Caco-2 (cell line): ENCODE measurements at regions not wholly inside any gene's neighbourhood (a gene's known extent, or its start where the extent isn't known, plus 50 kb on each side); places are given as distances from the start of the nearest gene placed in this dataset.
"Not testable (repeated sequence)": the region's sequence is repeated elsewhere in the genome, so short reads cannot be mapped to it uniquely, and the experiment has no call there.

Experiments used
- BruUV-seq: library from RNA; stranded (reverse); fragments of 400-500 nt; replicated peaks from 2 replicates; lab custom pipeline; 2021; lab: Mats Ljungman, UMichigan
- CTCF ChIA-PET: fragments of 300-600 bp; sonication (Branson Sonifier 250); formaldehyde crosslinking; loops from one replicate; lab custom pipeline; 2022; ENCODE audit warnings: antibody characterized with exemption; lab: Charles Lee
- POLR2A ChIA-PET: fragments of 300-600 bp; sonication (Branson Sonifier 250); formaldehyde crosslinking; loops from one replicate; lab custom pipeline; 2022; ENCODE audit warnings: antibody characterized with exemption; lab: Charles Lee
- DNase-seq, 2 experiments: peaks; one replicate each; pipeline versions ENCODE4 v3.0.0 to v3.0.0-alpha.2; 2020 to 2022
- H3K27me3 ChIP-seq: replicated peaks from 2 replicates; pipeline ENCODE4 v1.6.0; 2011; ENCODE audit warnings: low read length; ENCODE audit not compliant: control insufficient read depth, insufficient read depth
- H3K36me3 ChIP-seq: 2 replicates; pipeline ENCODE4 v1.5.1; 2011; ENCODE audit warnings: low read length; ENCODE audit not compliant: control insufficient read depth, insufficient read depth
- H3K4me1 ChIP-seq: fragments of 250-450 bp; sonication (Bioruptor Pico); 2 replicates; pipeline ENCODE4 v1.5.1; 2020; ENCODE audit warnings: mild to moderate bottlenecking
- H3K4me3 ChIP-seq: 2 replicates; pipeline ENCODE4 v1.5.1; 2011; ENCODE audit warnings: low read depth, mild to moderate bottlenecking, control low read depth, low read length
- H3K9me3 ChIP-seq: fragments of 250-450 bp; sonication (Bioruptor Pico); 2 replicates; pipeline ENCODE4 v1.5.1; 2020; ENCODE audit warnings: mild to moderate bottlenecking, moderate library complexity
- H3K27ac Mint-ChIP-seq: one replicate; pipeline ENCODE4 v1.8.0; 2022; ENCODE audit warnings: mixed read lengths; ENCODE audit not compliant: unreplicated experiment
- H3K27me3 Mint-ChIP-seq: one replicate; pipeline ENCODE4 v1.8.0; 2022; ENCODE audit warnings: mixed read lengths; ENCODE audit not compliant: insufficient read depth, unreplicated experiment
- H3K36me3 Mint-ChIP-seq: one replicate; pipeline ENCODE4 v1.8.0; 2022; ENCODE audit warnings: mild to moderate bottlenecking, mixed read lengths; ENCODE audit not compliant: insufficient read depth, unreplicated experiment
- H3K4me1 Mint-ChIP-seq: one replicate; pipeline ENCODE4 v1.8.0; 2022; ENCODE audit warnings: low read depth, mixed read lengths; ENCODE audit not compliant: unreplicated experiment
- H3K4me3 Mint-ChIP-seq: one replicate; pipeline ENCODE4 v1.8.0; 2022; ENCODE audit warnings: mild to moderate bottlenecking, moderate library complexity, mixed read lengths; ENCODE audit not compliant: unreplicated experiment
- H3K9me3 Mint-ChIP-seq: one replicate; pipeline ENCODE4 v1.8.0; 2022; ENCODE audit warnings: mixed read lengths; ENCODE audit not compliant: unreplicated experiment
- intact Hi-C: fragments of 100-400 bp; cut with micrococcal nuclease; formaldehyde crosslinking; loops from one replicate; pipeline ENCODE4 v1.10.0; 2022; ENCODE audit not compliant: unreplicated experiment
- TF ChIP-seq, protein P1 (sequence below), 2 experiments: fragments of 200-600 bp in 1 of 2; IDR thresholded peaks; 1 replicate in 1 of 2; 2 replicates in 1 of 2; pipeline versions ENCODE4 v1.5.1 to v1.8.0; 2011 to 2022; ENCODE audit warnings: antibody characterized with exemption in 1 of 2, control low read depth in 1 of 2, inconsistent platforms in 1 of 2, low read depth in 1 of 2, low read length in 1 of 2, mild to moderate bottlenecking in 1 of 2, moderate library complexity in 1 of 2; ENCODE audit not compliant: insufficient read depth in 1 of 2, severe bottlenecking in 1 of 2, unreplicated experiment in 1 of 2

DNA sequence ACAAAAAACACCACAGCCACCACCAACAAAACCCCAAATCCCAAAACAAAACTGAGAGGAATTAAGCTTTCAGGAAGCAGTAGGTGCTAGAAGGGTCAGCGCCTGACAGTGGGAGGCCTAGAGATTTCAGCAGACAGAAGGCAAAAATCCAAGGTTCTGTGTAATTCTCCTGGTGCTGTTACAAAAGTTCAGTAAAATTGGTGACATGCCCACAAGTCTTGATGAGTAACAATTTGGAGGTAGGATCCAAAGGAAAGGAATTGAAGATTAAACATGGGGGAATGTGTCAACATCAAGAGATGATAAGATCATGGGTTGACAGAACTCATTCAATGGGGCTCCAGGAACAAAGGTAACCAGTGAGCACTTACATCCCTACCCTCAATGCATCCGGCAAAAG, 653.8 kb upstream of the CPEB2 start:
- DNase-seq = no peak

DNA sequence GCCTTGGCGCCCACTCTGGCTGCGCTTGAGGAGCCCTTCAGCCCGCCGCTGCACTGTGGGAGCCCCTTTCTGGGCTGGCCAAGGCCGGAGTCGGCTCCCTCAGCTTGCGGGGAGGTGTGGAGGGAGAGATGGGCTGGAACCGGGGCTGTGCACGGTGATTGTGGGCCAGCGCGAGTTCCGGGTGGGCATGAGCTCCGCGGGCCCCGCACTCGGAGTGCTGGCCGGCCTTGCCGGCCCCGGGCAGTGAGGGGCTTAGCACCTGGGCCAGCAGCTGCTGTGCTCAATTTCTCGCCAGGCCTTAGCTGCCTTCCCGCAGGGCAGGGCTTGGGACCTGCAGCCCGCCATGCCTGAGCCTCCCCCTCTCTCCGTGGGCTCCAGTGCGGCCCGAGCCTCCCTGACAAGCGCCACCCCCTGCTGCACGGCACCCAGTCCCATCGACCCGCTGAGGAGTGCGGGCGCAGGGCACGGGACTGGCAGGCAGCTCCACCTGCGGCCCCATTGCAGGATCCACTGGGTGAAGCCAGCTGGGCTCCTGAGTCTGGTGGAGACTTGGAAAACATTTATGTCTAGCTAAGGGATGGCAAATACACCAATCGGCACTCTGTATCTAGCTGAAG, 643.6 kb upstream of the CPEB2 start:
- BruUV-seq, DNase-seq, H3K36me3 ChIP-seq, H3K4me1 ChIP-seq, H3K4me1 Mint-ChIP-seq, H3K36me3 Mint-ChIP-seq, CTCF ChIA-PET, H3K27me3 Mint-ChIP-seq, H3K9me3 Mint-ChIP-seq, H3K4me3 ChIP-seq, POLR2A ChIA-PET, H3K9me3 ChIP-seq, H3K4me3 Mint-ChIP-seq, H3K27me3 ChIP-seq, intact Hi-C loops, H3K27ac Mint-ChIP-seq: not testable (repeated sequence)

More for the DNA sequence above, 653.8 kb upstream of the CPEB2 start:
- Mint-ChIP-seq H3K27me3 (peaks cover 7% of the 10 kb centered on the region), H3K9me3 (no peaks in the 10 kb centered on the region), H3K36me3 (no peaks in the 10 kb centered on the region), H3K27ac (no peak overlapping the region), H3K4me1 (no peaks in the 10 kb centered on the region), H3K4me3 (no peak overlapping the region)
- BruUV-seq = no TSS peak
- intact Hi-C loops = no loop called here
- H3K4me1 ChIP-seq = no peaks in the 10 kb centered on the region
- ChIA-PET POLR2A (no interaction called here), CTCF (no interaction called here)
- no peaks in the 10 kb centered on the region for H3K36me3 ChIP-seq
- TF ChIP-seq, protein P1, sequence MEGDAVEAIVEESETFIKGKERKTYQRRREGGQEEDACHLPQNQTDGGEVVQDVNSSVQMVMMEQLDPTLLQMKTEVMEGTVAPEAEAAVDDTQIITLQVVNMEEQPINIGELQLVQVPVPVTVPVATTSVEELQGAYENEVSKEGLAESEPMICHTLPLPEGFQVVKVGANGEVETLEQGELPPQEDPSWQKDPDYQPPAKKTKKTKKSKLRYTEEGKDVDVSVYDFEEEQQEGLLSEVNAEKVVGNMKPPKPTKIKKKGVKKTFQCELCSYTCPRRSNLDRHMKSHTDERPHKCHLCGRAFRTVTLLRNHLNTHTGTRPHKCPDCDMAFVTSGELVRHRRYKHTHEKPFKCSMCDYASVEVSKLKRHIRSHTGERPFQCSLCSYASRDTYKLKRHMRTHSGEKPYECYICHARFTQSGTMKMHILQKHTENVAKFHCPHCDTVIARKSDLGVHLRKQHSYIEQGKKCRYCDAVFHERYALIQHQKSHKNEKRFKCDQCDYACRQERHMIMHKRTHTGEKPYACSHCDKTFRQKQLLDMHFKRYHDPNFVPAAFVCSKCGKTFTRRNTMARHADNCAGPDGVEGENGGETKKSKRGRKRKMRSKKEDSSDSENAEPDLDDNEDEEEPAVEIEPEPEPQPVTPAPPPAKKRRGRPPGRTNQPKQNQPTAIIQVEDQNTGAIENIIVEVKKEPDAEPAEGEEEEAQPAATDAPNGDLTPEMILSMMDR (IDR thresholded peaks at IDR 0.05; ENCODE audit: insufficient read depth in 1 of 2, low read depth in 1 of 2, low read length in 1 of 2, severe bottlenecking in 1 of 2, unreplicated experiment in 1 of 2) = no peak
- no peak overlapping the region for H3K4me3 ChIP-seq
- H3K27me3 ChIP-seq = no peaks in the 10 kb centered on the region
- H3K9me3 ChIP-seq = no peaks in the 10 kb centered on the region

GRCh38 chr4:14359991-14360390, 642.3 kb upstream of the CPEB2 start:
- H3K27me3 ChIP-seq = no peaks in the 10 kb centered on the region
- Mint-ChIP-seq H3K36me3 (no peaks in the 10 kb centered on the region), H3K4me3 (no peak overlapping the region), H3K27me3 (no peaks in the 10 kb centered on the region), H3K9me3 (no peaks in the 10 kb centered on the region), H3K4me1 (no peaks in the 10 kb centered on the region), H3K27ac (no peak overlapping the region)
- TF ChIP-seq, protein P1 (IDR thresholded peaks at IDR 0.05; ENCODE audit: insufficient read depth in 1 of 2, low read depth in 1 of 2, low read length in 1 of 2, severe bottlenecking in 1 of 2, unreplicated experiment in 1 of 2) = no peak
- intact Hi-C loops = no loop called here
- no peaks in the 10 kb centered on the region for H3K9me3 ChIP-seq
- no peaks in the 10 kb centered on the region for H3K36me3 ChIP-seq
- no peak for DNase-seq
- CTCF ChIA-PET = no interaction called here
- H3K4me3 ChIP-seq = no peak overlapping the region
- POLR2A ChIA-PET = no interaction called here
- BruUV-seq = no TSS peak
- no peaks in the 10 kb centered on the region for H3K4me1 ChIP-seq
